Neural crest cell (in vitro differentiated cells): ENCODE measurements at regions not wholly inside any gene's neighbourhood (a gene's known extent, or its start where the extent isn't known, plus 50 kb on each side); places are given as distances from the start of the nearest gene placed in this dataset.

Experiments
- DNase-seq: peaks from one replicate; pipeline ENCODE4 v3.0.0; 2021; ENCODE audit warnings: low read depth, mixed read lengths, low spot score
- H3K27ac Mint-ChIP-seq: one replicate; pipeline ENCODE4 v1.8.0; 2021; ENCODE audit warnings: mild to moderate bottlenecking, mixed read lengths; ENCODE audit not compliant: unreplicated experiment
- H3K27me3 Mint-ChIP-seq: 2 replicates; pipeline ENCODE4 v1.8.0; 2021; ENCODE audit warnings: low read depth, mild to moderate bottlenecking, mixed read lengths
- H3K36me3 Mint-ChIP-seq: 2 replicates; pipeline ENCODE4 v1.8.0; 2021; ENCODE audit warnings: low read depth, mild to moderate bottlenecking, mixed read lengths
- H3K4me1 Mint-ChIP-seq: 2 replicates; pipeline ENCODE4 v1.8.0; 2021; ENCODE audit warnings: mixed read lengths
- H3K4me3 Mint-ChIP-seq: one replicate; pipeline ENCODE4 v1.8.0; 2021; ENCODE audit warnings: mild to moderate bottlenecking, mixed read lengths
- H3K9me3 Mint-ChIP-seq: 2 replicates; pipeline ENCODE4 v1.8.0; 2021; ENCODE audit warnings: mixed read lengths
- TF ChIP-seq, protein P1 (sequence below): fragments of 200-600 bp; sonication (generic); conservative IDR thresholded peaks from 2 replicates; pipeline ENCODE4 v1.5.0; 2021; ENCODE audit warnings: antibody characterized with exemption, mild to moderate bottlenecking

DNA sequence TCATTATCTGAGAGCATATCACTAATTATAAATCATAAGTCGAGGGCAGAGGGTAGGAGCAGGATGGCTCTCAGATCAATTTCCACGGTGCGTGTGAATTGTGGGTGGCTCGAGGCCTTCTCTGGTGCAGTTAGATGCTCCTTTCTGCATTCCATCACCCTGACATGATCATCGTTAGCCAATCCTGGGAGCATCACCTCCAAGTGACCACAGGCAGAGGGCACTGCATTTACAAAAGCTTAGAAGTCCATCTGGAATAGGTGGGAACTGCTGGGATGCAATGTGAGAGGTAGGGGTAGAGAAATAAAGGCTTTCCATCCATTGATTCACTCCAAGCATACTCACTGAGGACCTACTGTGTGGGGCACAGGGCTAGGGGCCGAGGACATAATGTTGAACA is 538.2 kb upstream of the TBX3 start:
- Mint-ChIP-seq H3K36me3 (no peaks in the 10 kb centered on the region), H3K27ac (no peak overlapping the region), H3K27me3 (no peaks in the 10 kb centered on the region), H3K4me3 (no peak overlapping the region), H3K9me3 (no peaks in the 10 kb centered on the region), H3K4me1 (peaks cover 5% of the 10 kb centered on the region)
- TF ChIP-seq, protein P1, sequence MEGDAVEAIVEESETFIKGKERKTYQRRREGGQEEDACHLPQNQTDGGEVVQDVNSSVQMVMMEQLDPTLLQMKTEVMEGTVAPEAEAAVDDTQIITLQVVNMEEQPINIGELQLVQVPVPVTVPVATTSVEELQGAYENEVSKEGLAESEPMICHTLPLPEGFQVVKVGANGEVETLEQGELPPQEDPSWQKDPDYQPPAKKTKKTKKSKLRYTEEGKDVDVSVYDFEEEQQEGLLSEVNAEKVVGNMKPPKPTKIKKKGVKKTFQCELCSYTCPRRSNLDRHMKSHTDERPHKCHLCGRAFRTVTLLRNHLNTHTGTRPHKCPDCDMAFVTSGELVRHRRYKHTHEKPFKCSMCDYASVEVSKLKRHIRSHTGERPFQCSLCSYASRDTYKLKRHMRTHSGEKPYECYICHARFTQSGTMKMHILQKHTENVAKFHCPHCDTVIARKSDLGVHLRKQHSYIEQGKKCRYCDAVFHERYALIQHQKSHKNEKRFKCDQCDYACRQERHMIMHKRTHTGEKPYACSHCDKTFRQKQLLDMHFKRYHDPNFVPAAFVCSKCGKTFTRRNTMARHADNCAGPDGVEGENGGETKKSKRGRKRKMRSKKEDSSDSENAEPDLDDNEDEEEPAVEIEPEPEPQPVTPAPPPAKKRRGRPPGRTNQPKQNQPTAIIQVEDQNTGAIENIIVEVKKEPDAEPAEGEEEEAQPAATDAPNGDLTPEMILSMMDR: no peak
- no peak for DNase-seq

DNA sequence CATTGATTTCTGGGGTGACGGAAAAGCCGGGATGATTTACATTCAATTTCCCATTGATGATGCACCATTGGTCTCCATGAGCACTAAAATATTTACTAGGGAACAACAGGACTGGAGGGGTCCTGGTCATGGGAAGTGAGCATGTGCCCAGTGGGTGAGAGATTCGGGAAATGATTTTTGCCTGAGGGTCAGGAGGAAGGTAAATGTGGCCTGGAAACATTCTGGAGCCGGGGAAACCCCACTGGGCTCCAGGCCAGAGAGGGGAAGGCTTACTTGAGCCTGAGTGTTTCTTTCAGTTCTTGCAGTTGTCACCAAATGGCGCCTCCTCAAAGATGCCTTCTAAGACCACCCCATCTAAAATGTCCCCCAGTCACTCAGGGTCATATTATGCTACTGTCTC is 532.3 kb upstream of the TBX3 start:
- peak overlapping the region; percentile 54 for H3K27ac Mint-ChIP-seq
- H3K36me3 Mint-ChIP-seq: no peaks in the 10 kb centered on the region
- TF ChIP-seq, protein P1: no peak
- no peak overlapping the region for H3K4me3 Mint-ChIP-seq
- DNase-seq: no peak
- peaks cover 14% of the 10 kb centered on the region for H3K4me1 Mint-ChIP-seq
- no peaks in the 10 kb centered on the region for H3K27me3 Mint-ChIP-seq
- peaks cover 3% of the 10 kb centered on the region for H3K9me3 Mint-ChIP-seq

DNA sequence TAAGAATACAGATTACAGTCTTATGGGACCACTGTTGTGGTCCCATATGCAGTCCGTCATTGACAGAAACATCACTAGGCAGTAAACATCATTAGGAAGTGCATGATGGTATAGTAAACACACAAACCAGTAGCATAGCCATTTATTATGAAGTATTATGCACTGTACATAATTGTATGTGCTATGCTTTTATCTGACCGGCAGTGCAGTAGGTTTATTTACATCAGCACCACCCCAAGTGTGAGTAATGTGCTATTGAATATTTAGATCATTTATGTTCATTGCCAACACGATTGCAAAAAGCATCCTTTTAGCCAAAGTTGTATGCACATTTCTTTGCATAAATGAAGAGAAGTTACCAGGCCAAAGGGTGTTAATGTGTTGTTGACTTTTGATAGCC is 531.6 kb upstream of the TBX3 start:
- H3K27me3 Mint-ChIP-seq: no peaks in the 10 kb centered on the region

DNA sequence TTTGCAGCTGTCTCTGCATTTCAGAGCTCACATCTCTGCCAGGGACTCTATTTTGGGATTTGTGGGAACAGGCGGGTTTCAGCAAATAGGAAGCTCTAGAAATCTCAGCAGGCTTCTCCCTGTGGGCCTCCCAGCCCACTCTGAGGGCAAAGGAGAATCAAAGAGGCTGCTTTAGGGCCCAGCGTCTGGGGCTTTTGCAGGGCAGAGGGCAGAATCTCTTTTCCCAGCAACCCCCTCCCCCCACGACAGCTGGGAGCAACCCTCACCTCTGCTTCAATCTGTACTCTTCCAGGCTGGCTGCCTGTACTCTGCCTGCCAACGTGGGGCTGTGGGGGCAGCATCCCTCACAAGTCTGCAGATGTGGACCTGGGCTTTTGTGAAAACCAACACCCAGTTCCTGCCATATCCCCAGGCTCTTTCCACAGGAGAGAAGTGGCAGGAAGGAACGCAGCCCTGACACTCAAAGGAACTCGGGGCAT is 529.6 kb upstream of the TBX3 start:
- Mint-ChIP-seq H3K36me3 (no peaks in the 10 kb centered on the region), H3K27me3 (no peaks in the 10 kb centered on the region), H3K9me3 (peaks cover 3% of the 10 kb centered on the region), H3K4me3 (no peak overlapping the region), H3K4me1 (peaks cover 14% of the 10 kb centered on the region), H3K27ac (no peak overlapping the region)
- peak; percentile 3 for DNase-seq
- TF ChIP-seq, protein P1: no peak

More for the DNA sequence above, 531.6 kb upstream of the TBX3 start:
- H3K9me3 Mint-ChIP-seq: peaks cover 3% of the 10 kb centered on the region
- TF ChIP-seq, protein P1: no peak
- no peak overlapping the region for H3K27ac Mint-ChIP-seq
- H3K4me1 Mint-ChIP-seq: peaks cover 14% of the 10 kb centered on the region
- no peak overlapping the region for H3K4me3 Mint-ChIP-seq
- DNase-seq: no peak
- no peaks in the 10 kb centered on the region for H3K36me3 Mint-ChIP-seq

DNA sequence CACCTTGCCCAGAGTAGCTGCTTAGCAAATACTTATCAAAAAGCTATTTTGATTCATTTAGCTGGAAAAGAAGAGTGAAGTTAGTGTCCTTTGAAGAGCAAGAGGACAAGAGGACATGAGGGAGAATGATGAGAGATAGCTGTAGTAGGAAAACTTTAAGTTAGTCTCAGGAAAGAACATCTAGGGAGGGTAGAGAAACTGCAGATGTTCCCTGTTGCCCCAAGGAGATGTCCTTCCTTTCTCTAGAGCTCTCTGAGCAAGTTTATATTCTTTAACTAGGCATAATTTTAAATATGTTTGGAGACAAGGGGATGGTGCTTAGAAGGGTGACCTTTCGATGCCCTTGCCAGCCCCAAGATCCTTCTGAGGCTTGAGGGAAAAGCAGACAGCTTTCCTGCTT is 529.1 kb upstream of the TBX3 start:
- H3K4me1 Mint-ChIP-seq: peaks cover 14% of the 10 kb centered on the region
- no peak for DNase-seq
- no peak overlapping the region for H3K4me3 Mint-ChIP-seq
- H3K27ac Mint-ChIP-seq: no peak overlapping the region
- no peaks in the 10 kb centered on the region for H3K27me3 Mint-ChIP-seq
- peaks cover 3% of the 10 kb centered on the region for H3K9me3 Mint-ChIP-seq
- TF ChIP-seq, protein P1: no peak
- no peaks in the 10 kb centered on the region for H3K36me3 Mint-ChIP-seq

DNA sequence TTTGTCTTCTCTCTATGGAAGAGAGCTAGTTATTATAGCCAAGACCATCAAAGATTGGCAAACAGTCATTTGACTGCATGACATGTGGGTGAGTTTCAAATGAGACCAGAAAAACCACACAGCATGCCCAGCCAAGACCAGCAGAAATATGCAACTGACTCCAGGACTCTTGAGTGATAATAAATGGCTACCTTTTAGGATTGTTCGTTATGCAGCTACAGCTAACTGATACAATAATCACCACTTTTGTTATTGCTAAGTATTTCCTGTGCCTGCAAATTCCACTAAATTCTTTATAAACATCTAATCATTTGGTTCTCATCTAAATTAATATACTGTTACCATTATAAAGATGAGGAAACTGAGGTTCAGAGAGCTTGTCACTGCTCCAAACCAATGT is 528.4 kb upstream of the TBX3 start:
- no peak for DNase-seq

More for the DNA sequence above, 528.4 kb upstream of the TBX3 start:
- Mint-ChIP-seq H3K4me1 (peaks cover 14% of the 10 kb centered on the region), H3K9me3 (peaks cover 3% of the 10 kb centered on the region), H3K36me3 (no peaks in the 10 kb centered on the region), H3K27me3 (no peaks in the 10 kb centered on the region), H3K4me3 (no peak overlapping the region), H3K27ac (no peak overlapping the region)
- TF ChIP-seq, protein P1: no peak
